ENCODE measurements at regions not wholly inside any gene's neighbourhood (a gene's known extent, or its start where the extent isn't known, plus 50 kb on each side); places are given as distances from the start of the nearest gene placed in this dataset.

GRCh38 chr18:60746919-60747318 lies 374.3 kb upstream of the MC4R start:
- no peaks in the 10 kb centered on the region for H3K4me1 Mint-ChIP-seq
- DNase-seq (ENCODE audit: low spot score in 2 of 2) (no peak), ATAC-seq (no peak)
- H3K27ac Mint-ChIP-seq: no peak overlapping the region
- H3K36me3 Mint-ChIP-seq: no peaks in the 10 kb centered on the region
- no peak overlapping the region for H3K4me3 Mint-ChIP-seq
- peaks cover 6% of the 10 kb centered on the region for H3K9me3 Mint-ChIP-seq

- ATAC-seq: no peak
- no peaks in the 10 kb centered on the region for H3K36me3 Mint-ChIP-seq
- H3K4me1 Mint-ChIP-seq: no peaks in the 10 kb centered on the region
- H3K9me3 Mint-ChIP-seq: peaks cover 5% of the 10 kb centered on the region
- no peak overlapping the region for H3K4me3 Mint-ChIP-seq
- no peak for DNase-seq (ENCODE audit: low spot score in 2 of 2)
- no peak overlapping the region for H3K27ac Mint-ChIP-seq
Observed at GRCh38 chr18:60753753-60754152, 381.2 kb upstream of the MC4R start.

- Mint-ChIP-seq H3K27ac (no peak overlapping the region), H3K9me3 (peaks cover 5% of the 10 kb centered on the region), H3K4me3 (no peak overlapping the region), H3K4me1 (no peaks in the 10 kb centered on the region), H3K36me3 (no peaks in the 10 kb centered on the region)
- ATAC-seq (no peak), DNase-seq (ENCODE audit: low spot score in 2 of 2) (no peak)
Observed at GRCh38 chr18:60754413-60755009, 381.9 kb upstream of the MC4R start.

- Mint-ChIP-seq H3K36me3 (no peaks in the 10 kb centered on the region), H3K4me3 (no peak overlapping the region), H3K9me3 (peaks cover 5% of the 10 kb centered on the region), H3K27ac (no peak overlapping the region), H3K4me1 (no peaks in the 10 kb centered on the region)
- ATAC-seq (no peak), DNase-seq (ENCODE audit: low spot score in 2 of 2) (no peak)
Observed at GRCh38 chr18:60755134-60755533, 382.6 kb upstream of the MC4R start.

GRCh38 chr18:60775978-60776377 lies 403.4 kb upstream of the MC4R start:
- Mint-ChIP-seq H3K9me3 (peaks cover 14% of the 10 kb centered on the region), H3K4me3 (no peak overlapping the region), H3K4me1 (no peaks in the 10 kb centered on the region), H3K36me3 (no peaks in the 10 kb centered on the region), H3K27ac (no peak overlapping the region)
- ATAC-seq (no peak), DNase-seq (ENCODE audit: low spot score in 2 of 2) (no peak)

- H3K27ac Mint-ChIP-seq: no peak overlapping the region
- no peaks in the 10 kb centered on the region for H3K4me1 Mint-ChIP-seq
- H3K4me3 Mint-ChIP-seq: no peak overlapping the region
- peaks cover 18% of the 10 kb centered on the region for H3K9me3 Mint-ChIP-seq
- no peak for DNase-seq (ENCODE audit: low spot score in 2 of 2)
- H3K36me3 Mint-ChIP-seq: no peaks in the 10 kb centered on the region
- no peak for ATAC-seq
Observed at GRCh38 chr18:60784161-60784560, 411.6 kb upstream of the MC4R start.

GRCh38 chr18:60794802-60795201 lies 422.2 kb upstream of the MC4R start:
- H3K36me3 Mint-ChIP-seq: no peaks in the 10 kb centered on the region
- no peaks in the 10 kb centered on the region for H3K4me1 Mint-ChIP-seq
- ATAC-seq (no peak), DNase-seq (ENCODE audit: low spot score in 2 of 2) (no peak)
- no peak overlapping the region for H3K4me3 Mint-ChIP-seq
- no peak overlapping the region for H3K27ac Mint-ChIP-seq
- H3K9me3 Mint-ChIP-seq: peaks cover 4% of the 10 kb centered on the region

GRCh38 chr18:60804415-60804814 lies 431.8 kb upstream of the MC4R start:
- DNase-seq (ENCODE audit: low spot score in 2 of 2) (no peak), ATAC-seq (no peak)
- H3K4me1 Mint-ChIP-seq: no peaks in the 10 kb centered on the region
- H3K4me3 Mint-ChIP-seq: no peak overlapping the region
- peaks cover 25% of the 10 kb centered on the region for H3K9me3 Mint-ChIP-seq
- no peaks in the 10 kb centered on the region for H3K36me3 Mint-ChIP-seq
- H3K27ac Mint-ChIP-seq: no peak overlapping the region

- Mint-ChIP-seq H3K27ac (no peak overlapping the region), H3K4me3 (no peak overlapping the region), H3K36me3 (no peaks in the 10 kb centered on the region), H3K9me3 (peaks cover 8% of the 10 kb centered on the region), H3K4me1 (no peaks in the 10 kb centered on the region)
- DNase-seq (ENCODE audit: low spot score in 2 of 2) (no peak), ATAC-seq (no peak)
Observed at GRCh38 chr18:60809937-60810336, 437.4 kb upstream of the MC4R start.

- DNase-seq (ENCODE audit: low spot score in 2 of 2) (no peak), ATAC-seq (no peak)
- Mint-ChIP-seq H3K4me1 (no peaks in the 10 kb centered on the region), H3K4me3 (no peak overlapping the region), H3K27ac (no peak overlapping the region), H3K9me3 (peaks cover 5% of the 10 kb centered on the region), H3K36me3 (no peaks in the 10 kb centered on the region)
Observed at GRCh38 chr18:60812921-60813320, 440.3 kb upstream of the MC4R start.

GRCh38 chr18:60826346-60826745 lies 453.8 kb upstream of the MC4R start:
- peaks cover 22% of the 10 kb centered on the region for H3K9me3 Mint-ChIP-seq
- no peaks in the 10 kb centered on the region for H3K36me3 Mint-ChIP-seq
- DNase-seq (ENCODE audit: low spot score in 2 of 2): no peak
- H3K4me1 Mint-ChIP-seq: no peaks in the 10 kb centered on the region
- no peak for ATAC-seq
- H3K27ac Mint-ChIP-seq: no peak overlapping the region
- no peak overlapping the region for H3K4me3 Mint-ChIP-seq

- Mint-ChIP-seq H3K27ac (no peak overlapping the region), H3K9me3 (peaks cover 10% of the 10 kb centered on the region), H3K4me3 (no peak overlapping the region), H3K36me3 (no peaks in the 10 kb centered on the region), H3K4me1 (no peaks in the 10 kb centered on the region)
- ATAC-seq: no peak
- no peak for DNase-seq (ENCODE audit: low spot score in 2 of 2)
Observed at GRCh38 chr18:60831971-60832370, 459.4 kb upstream of the MC4R start.

GRCh38 chr18:60838677-60839076 lies 466.1 kb upstream of the MC4R start:
- Mint-ChIP-seq H3K27ac (no peak overlapping the region), H3K4me3 (no peak overlapping the region), H3K4me1 (no peaks in the 10 kb centered on the region), H3K36me3 (no peaks in the 10 kb centered on the region), H3K9me3 (peaks cover 29% of the 10 kb centered on the region)
- DNase-seq (ENCODE audit: low spot score in 2 of 2) (no peak), ATAC-seq (no peak)

GRCh38 chr18:60846396-60846795 lies 473.8 kb upstream of the MC4R start:
- peaks cover 27% of the 10 kb centered on the region for H3K9me3 Mint-ChIP-seq
- H3K27ac Mint-ChIP-seq: no peak overlapping the region
- ATAC-seq (no peak), DNase-seq (ENCODE audit: low spot score in 2 of 2) (no peak)
- no peaks in the 10 kb centered on the region for H3K4me1 Mint-ChIP-seq
- H3K36me3 Mint-ChIP-seq: no peaks in the 10 kb centered on the region
- no peak overlapping the region for H3K4me3 Mint-ChIP-seq

GRCh38 chr18:60847517-60847916 lies 474.9 kb upstream of the MC4R start:
- ATAC-seq (no peak), DNase-seq (ENCODE audit: low spot score in 2 of 2) (no peak)
- H3K27ac Mint-ChIP-seq: no peak overlapping the region

GRCh38 chr18:60861575-60861974 lies 471.7 kb upstream of the CDH20 start:
- peaks cover 19% of the 10 kb centered on the region for H3K9me3 Mint-ChIP-seq
- DNase-seq (ENCODE audit: low spot score in 2 of 2) (no peak), ATAC-seq (no peak)
- no peak overlapping the region for H3K4me3 Mint-ChIP-seq
- no peak overlapping the region for H3K27ac Mint-ChIP-seq
- no peaks in the 10 kb centered on the region for H3K36me3 Mint-ChIP-seq
- no peaks in the 10 kb centered on the region for H3K4me1 Mint-ChIP-seq

More at GRCh38 chr18:60847517-60847916, 474.9 kb upstream of the MC4R start:
- Mint-ChIP-seq H3K36me3 (no peaks in the 10 kb centered on the region), H3K9me3 (peaks cover 18% of the 10 kb centered on the region), H3K4me3 (no peak overlapping the region), H3K4me1 (no peaks in the 10 kb centered on the region)

- DNase-seq (ENCODE audit: low spot score in 2 of 2): no peak
Observed at GRCh38 chr18:60862988-60863387, 470.2 kb upstream of the CDH20 start.

More at GRCh38 chr18:60862988-60863387, 470.2 kb upstream of the CDH20 start:
- no peak for ATAC-seq
- Mint-ChIP-seq H3K4me1 (no peaks in the 10 kb centered on the region), H3K9me3 (peaks cover 19% of the 10 kb centered on the region), H3K27ac (no peak overlapping the region), H3K4me3 (no peak overlapping the region), H3K36me3 (no peaks in the 10 kb centered on the region)

Measured in stimulated activated effector memory CD8-positive, alpha-beta T cell treated with anti-CD3 and anti-CD28 coated beads, Interleukin-12 subunit alpha, Interleukin-12 subunit beta, amount 100 ng/mL, for 72 hours (primary cell).